ENCODE measurements at regions not wholly inside any gene's neighbourhood (a gene's known extent, or its start where the extent isn't known, plus 50 kb on each side); places are given as distances from the start of the nearest gene placed in this dataset.

DNA sequence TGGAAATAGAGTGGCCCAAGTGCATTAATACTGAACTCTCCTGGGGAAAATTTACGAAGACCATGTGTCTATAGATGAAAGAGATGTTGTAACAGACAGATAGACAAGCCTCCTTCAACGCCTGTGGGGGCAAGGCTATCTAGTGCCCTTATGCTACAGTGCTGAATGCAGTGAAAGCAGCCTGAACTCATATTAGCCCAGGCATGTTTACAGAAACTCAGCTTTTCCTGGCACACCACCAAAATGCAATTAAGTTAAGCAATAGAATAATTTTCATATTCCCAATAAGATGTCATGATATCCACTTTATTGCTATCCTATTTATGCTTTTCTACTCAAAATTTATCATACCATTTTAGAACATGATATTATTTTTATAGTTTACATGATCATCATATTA is 277.0 kb downstream of the DIRAS2 start:
- no peaks in the 10 kb centered on the region for H3K9me3 ChIP-seq
- 52 to 56% methylated on average over 2 of the region's 2 CpGs for WGBS, 2 donors
- DNase-seq (no peak), ATAC-seq (ENCODE audit: low FRiP score in 2 of 2) (no peak)
- TF ChIP-seq, protein P1, sequence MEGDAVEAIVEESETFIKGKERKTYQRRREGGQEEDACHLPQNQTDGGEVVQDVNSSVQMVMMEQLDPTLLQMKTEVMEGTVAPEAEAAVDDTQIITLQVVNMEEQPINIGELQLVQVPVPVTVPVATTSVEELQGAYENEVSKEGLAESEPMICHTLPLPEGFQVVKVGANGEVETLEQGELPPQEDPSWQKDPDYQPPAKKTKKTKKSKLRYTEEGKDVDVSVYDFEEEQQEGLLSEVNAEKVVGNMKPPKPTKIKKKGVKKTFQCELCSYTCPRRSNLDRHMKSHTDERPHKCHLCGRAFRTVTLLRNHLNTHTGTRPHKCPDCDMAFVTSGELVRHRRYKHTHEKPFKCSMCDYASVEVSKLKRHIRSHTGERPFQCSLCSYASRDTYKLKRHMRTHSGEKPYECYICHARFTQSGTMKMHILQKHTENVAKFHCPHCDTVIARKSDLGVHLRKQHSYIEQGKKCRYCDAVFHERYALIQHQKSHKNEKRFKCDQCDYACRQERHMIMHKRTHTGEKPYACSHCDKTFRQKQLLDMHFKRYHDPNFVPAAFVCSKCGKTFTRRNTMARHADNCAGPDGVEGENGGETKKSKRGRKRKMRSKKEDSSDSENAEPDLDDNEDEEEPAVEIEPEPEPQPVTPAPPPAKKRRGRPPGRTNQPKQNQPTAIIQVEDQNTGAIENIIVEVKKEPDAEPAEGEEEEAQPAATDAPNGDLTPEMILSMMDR (IDR thresholded peaks at IDR 0.05) = no peak
- TF ChIP-seq POLR2A (IDR thresholded peaks at IDR 0.05) (no peak), EP300 (IDR thresholded peaks at IDR 0.05) (no peak), POLR2AphosphoS5 (IDR thresholded peaks at IDR 0.05) (no peak)
- H3K36me3 ChIP-seq = no peaks in the 10 kb centered on the region
- no peaks in the 10 kb centered on the region for H3K4me1 ChIP-seq
- H3K27ac ChIP-seq = no peak overlapping the region
- H3K4me3 ChIP-seq = no peak overlapping the region
- no peaks in the 10 kb centered on the region for H3K27me3 ChIP-seq

DNA sequence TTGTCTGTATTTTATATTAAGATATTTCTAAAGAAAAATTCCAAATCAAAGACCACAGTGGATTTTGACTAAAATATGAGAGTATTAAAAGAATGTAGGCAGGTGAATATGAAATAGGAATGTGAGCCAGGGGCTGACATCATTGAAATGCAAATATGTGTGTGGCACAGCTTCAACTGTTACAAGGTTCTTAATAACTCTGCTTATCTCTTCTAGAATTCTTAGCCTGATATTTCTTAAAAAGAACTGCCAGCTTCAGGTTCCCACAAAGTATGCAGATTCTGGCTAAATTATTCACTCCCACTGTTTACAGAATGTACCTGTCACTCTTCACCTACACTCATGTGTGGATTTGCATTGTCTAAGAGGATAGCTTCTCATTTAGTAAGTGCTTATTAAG is 274.4 kb downstream of the DIRAS2 start:
- Histone ChIP-seq H3K4me1 (no peaks in the 10 kb centered on the region), H3K4me3 (no peak overlapping the region), H3K27ac (no peak overlapping the region), H3K27me3 (no peaks in the 10 kb centered on the region), H3K36me3 (no peaks in the 10 kb centered on the region), H3K9me3 (no peaks in the 10 kb centered on the region)
- ATAC-seq (ENCODE audit: low FRiP score in 2 of 2) = no peak
- TF ChIP-seq EP300 (IDR thresholded peaks at IDR 0.05) (no peak), POLR2A (IDR thresholded peaks at IDR 0.05) (no peak), POLR2AphosphoS5 (IDR thresholded peaks at IDR 0.05) (no peak)
- TF ChIP-seq, protein P1 (IDR thresholded peaks at IDR 0.05) = no peak
- no peak for DNase-seq

DNA sequence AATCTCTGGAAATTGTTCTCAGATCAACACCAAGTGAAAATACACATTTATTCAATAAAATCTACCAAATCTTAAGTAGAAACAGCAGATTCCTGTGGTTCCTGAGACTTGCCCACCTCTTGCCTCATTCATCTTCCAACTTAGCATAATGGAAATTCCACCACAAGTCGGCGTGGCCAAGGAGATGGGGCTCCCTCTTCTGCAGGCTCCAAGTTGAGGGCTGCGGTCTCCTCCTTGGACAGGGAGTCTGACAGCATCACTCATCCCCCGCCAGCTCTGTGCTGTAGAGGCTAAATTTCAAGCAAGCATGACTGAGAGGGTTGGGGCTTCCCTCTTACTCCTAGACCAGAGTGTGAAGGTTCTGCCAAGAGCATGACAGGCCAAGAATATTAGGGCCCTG is 273.7 kb downstream of the DIRAS2 start:
- H3K27me3 ChIP-seq = no peaks in the 10 kb centered on the region
- ATAC-seq (ENCODE audit: low FRiP score in 2 of 2) (no peak), DNase-seq (no peak)
- WGBS, 2 donors = 87 to 93% methylated on average over 4 of the region's 4 CpGs
- no peaks in the 10 kb centered on the region for H3K4me1 ChIP-seq
- TF ChIP-seq, protein P1 (IDR thresholded peaks at IDR 0.05) = no peak
- TF ChIP-seq POLR2AphosphoS5 (IDR thresholded peaks at IDR 0.05) (no peak), EP300 (IDR thresholded peaks at IDR 0.05) (no peak), POLR2A (IDR thresholded peaks at IDR 0.05) (no peak)
- no peak overlapping the region for H3K27ac ChIP-seq
- no peaks in the 10 kb centered on the region for H3K9me3 ChIP-seq
- no peaks in the 10 kb centered on the region for H3K36me3 ChIP-seq
- H3K4me3 ChIP-seq = no peak overlapping the region

DNA sequence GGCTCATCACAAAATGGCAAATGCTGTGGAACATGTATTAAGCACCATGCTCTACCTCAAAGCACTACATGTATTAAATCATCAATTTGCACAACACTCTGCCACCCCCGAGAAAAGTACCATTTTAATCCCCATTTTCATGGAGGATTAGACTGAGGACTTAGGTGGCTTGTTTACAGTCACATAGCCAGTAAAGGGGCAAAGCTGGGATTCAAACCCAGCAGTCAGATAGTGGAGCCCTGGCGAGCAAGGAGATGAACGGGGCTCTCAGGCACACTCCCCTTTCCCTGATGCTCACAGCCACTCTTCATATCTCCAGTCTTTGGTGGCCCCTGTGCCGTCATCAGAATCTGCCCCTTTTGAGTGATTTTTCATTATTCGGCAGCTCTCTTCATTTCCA is 262.9 kb downstream of the DIRAS2 start:
- TF ChIP-seq, protein P1 (IDR thresholded peaks at IDR 0.05) = no peak
- TF ChIP-seq POLR2A (IDR thresholded peaks at IDR 0.05) = no peak
- no peak for TF ChIP-seq POLR2AphosphoS5 (IDR thresholded peaks at IDR 0.05)
- no peak for TF ChIP-seq EP300 (IDR thresholded peaks at IDR 0.05)

DNA sequence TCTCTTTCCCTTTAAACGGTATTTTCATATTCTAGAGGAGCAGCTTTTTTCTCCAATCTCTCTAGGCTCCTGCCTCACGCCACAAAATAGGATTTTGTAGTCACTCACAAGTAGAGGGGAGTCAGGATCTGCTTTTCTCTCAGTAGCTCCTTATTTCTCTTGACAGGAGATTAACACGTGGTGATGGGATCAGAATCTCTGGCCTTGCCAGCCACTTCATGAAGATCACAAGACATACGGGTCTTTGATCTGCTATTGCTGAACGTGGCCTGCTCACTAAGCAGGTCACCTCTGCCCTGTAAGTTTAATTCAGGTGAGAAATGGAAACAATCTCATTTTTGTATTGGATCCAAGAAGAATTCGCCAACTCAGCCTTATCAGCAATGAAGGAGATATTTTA is 257.5 kb downstream of the DIRAS2 start:
- TF ChIP-seq POLR2A (IDR thresholded peaks at IDR 0.05) (no peak), EP300 (IDR thresholded peaks at IDR 0.05) (no peak), POLR2AphosphoS5 (IDR thresholded peaks at IDR 0.05) (no peak)
- TF ChIP-seq, protein P1 (IDR thresholded peaks at IDR 0.05) = no peak
- H3K27me3 ChIP-seq = no peaks in the 10 kb centered on the region
- no peak overlapping the region for H3K4me3 ChIP-seq
- no peaks in the 10 kb centered on the region for H3K4me1 ChIP-seq
- H3K9me3 ChIP-seq = no peaks in the 10 kb centered on the region
- WGBS, 2 donors = 49 to 54% methylated on average over 6 of the region's 6 CpGs
- ATAC-seq (ENCODE audit: low FRiP score in 2 of 2) (no peak), DNase-seq (no peak)
- no peaks in the 10 kb centered on the region for H3K36me3 ChIP-seq
- no peak overlapping the region for H3K27ac ChIP-seq

More for the DNA sequence above, 262.9 kb downstream of the DIRAS2 start:
- Histone ChIP-seq H3K4me3 (no peak overlapping the region), H3K9me3 (no peaks in the 10 kb centered on the region), H3K27ac (no peak overlapping the region), H3K36me3 (no peaks in the 10 kb centered on the region), H3K4me1 (no peaks in the 10 kb centered on the region), H3K27me3 (no peaks in the 10 kb centered on the region)
- ATAC-seq (ENCODE audit: low FRiP score in 2 of 2) (no peak), DNase-seq (no peak)
- 84 to 90% methylated on average over 5 of the region's 5 CpGs for WGBS, 2 donors

Measured in upper lobe of left lung (tissue), 6 donors.